Mononuclear cell (primary cell): ENCODE measurements at regions not wholly inside any gene's neighbourhood (a gene's known extent, or its start where the extent isn't known, plus 50 kb on each side); places are given as distances from the start of the nearest gene placed in this dataset.

ENCODE experiments used
- H3K27me3 ChIP-seq: 2 replicates; pipeline ENCODE4 v1.6.0; 2011; ENCODE audit warnings: low read length, control low read depth; ENCODE audit not compliant: insufficient read depth
- H3K4me1 ChIP-seq: 2 replicates; pipeline ENCODE4 v1.5.1; 2011; ENCODE audit warnings: mild to moderate bottlenecking, low read length, control low read depth; ENCODE audit not compliant: insufficient read depth
- H3K4me3 ChIP-seq: 2 replicates; pipeline ENCODE4 v1.5.1; 2011; ENCODE audit warnings: mild to moderate bottlenecking, low read length, moderate library complexity
- H3K9me3 ChIP-seq: 2 replicates; pipeline ENCODE4 v1.5.1; 2011; ENCODE audit warnings: low read depth, mild to moderate bottlenecking, control low read depth, low read length

DNA sequence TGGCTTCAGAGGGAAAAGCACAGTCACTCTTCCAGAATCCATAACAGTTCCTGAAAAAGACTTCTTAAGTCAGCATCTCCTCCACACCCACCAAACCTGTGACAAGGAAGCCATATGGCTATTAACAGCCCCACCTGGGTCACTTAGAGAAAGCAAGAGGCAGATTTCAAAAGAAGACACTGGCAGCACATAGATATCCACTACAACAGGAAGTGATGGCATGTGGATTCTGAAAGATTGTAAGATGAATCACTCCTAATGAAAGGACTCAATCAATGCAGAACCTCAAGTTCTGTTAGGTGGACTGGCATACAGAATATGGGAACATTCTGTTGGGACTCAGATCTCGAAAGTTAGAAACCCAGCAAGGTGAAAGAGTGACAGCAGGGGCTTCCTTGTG, 365.9 kb downstream of the TGFB2 start:
- no peaks in the 10 kb centered on the region for H3K4me1 ChIP-seq
- H3K4me3 ChIP-seq = no peak overlapping the region
- no peaks in the 10 kb centered on the region for H3K9me3 ChIP-seq
- H3K27me3 ChIP-seq = no peaks in the 10 kb centered on the region

DNA sequence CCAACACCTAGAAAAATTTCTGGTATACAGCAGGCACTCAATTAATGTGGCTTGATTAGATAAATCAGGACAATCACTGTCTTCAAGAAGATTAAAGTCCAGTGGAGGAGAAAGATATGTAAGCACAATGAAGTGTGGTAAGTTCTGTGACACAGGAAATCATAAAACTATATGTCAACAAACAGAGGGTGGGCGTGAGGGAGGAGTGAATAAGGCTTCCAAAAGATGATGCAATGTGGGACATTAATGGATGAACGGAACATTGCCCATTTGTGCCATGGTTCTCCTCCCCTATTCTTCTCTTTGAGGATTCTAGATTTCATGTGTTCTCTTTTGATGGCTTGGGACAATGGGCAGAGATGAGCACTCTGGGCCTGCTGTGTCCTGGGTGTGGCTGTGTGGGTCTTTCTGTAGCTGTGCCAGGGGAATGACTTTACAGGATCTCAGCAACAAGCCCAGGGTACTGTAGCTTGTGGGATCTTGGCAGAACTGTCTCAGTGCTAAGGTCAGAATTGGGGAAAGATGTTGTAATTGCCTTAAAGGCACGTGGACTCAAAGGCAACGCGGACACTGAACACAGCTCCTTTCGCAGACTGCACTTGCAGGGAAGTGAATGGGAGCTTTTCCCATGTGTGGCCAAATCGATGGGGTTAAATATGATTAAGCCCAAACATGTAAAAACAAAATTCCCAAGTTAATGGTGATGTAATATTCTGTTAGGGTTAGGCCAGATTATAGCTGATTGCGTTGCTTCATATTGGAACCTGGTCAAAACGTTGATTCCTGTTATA, 366.9 kb downstream of the TGFB2 start:
- Histone ChIP-seq H3K27me3 (no peaks in the 10 kb centered on the region), H3K4me3 (no peak overlapping the region), H3K4me1 (no peaks in the 10 kb centered on the region), H3K9me3 (no peaks in the 10 kb centered on the region)

DNA sequence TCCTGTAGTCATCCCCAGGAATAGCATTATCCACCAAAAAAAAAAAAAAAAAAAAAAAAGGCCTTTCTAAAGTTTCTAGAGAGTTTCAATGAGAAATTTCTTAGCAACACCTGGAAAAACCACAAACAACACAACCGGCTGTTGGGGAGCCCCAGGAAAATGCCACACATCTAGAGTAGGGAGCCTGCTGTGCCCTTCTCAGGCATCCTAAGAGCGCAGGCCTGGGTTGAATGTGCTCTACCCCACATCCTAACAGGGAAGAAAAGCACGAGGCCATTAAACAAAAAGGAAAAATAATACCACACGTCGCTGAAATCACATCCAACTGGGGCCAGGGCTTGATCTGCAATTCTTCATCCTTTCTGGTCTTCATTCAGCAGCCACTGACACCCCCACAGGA, 367.5 kb downstream of the TGFB2 start:
- H3K4me3 ChIP-seq = no peak overlapping the region
- no peaks in the 10 kb centered on the region for H3K4me1 ChIP-seq
- no peaks in the 10 kb centered on the region for H3K9me3 ChIP-seq
- no peaks in the 10 kb centered on the region for H3K27me3 ChIP-seq

DNA sequence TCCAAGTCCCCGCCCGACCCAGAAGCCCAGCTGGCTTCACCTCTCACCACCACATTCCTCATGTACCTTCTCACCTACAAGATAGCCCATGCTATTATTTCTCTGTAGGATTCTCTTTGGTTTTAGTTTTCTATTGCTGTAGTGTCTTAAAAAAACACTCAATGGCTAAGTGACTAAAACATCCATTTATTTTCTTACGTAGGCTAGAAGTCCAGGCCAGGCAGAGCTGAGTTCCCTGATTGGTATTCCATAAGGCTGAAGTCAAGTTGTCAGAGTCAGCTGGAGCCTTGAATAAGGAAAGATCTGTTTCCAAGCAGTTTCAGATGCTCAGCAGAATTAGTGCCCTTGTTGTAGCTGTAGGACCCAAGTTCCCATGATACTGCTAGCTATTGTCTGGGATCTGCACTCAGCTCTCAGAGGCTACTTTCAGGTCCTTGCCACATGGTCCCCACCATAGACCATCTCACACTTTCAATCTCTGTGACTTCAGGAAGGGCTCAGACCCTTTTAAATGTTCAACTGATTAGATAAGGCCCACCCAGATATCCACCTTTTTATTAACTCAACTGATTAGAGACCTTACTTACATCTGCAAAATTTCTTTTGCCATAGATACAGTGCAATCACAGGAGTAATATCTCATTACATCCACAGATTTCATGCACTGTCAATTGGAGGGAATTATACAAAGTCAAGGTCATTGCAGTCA, 371.0 kb downstream of the TGFB2 start:
- no peak overlapping the region for H3K4me3 ChIP-seq
- H3K9me3 ChIP-seq = no peaks in the 10 kb centered on the region
- no peaks in the 10 kb centered on the region for H3K27me3 ChIP-seq
- H3K4me1 ChIP-seq = no peaks in the 10 kb centered on the region

DNA sequence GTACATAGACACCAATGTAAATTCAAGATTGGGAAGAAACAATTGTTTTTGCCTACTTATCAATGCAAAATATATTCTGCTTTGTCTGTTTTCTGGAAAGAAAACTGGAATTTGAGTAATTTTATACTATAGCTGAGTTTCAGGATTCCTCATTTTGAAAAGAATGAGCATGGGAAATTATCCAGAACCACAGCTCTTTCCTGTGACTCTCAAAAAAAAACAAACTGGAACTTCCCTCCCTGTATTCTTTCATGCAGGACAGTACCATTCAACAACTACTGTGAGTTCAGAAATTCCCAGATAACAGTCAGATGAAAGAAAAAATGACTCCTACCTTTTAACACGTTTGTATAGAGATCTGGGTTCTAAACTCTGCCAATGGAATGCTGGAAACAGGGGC, 372.4 kb downstream of the TGFB2 start:
- Histone ChIP-seq H3K9me3 (no peaks in the 10 kb centered on the region), H3K27me3 (no peaks in the 10 kb centered on the region), H3K4me1 (no peaks in the 10 kb centered on the region), H3K4me3 (no peak overlapping the region)

DNA sequence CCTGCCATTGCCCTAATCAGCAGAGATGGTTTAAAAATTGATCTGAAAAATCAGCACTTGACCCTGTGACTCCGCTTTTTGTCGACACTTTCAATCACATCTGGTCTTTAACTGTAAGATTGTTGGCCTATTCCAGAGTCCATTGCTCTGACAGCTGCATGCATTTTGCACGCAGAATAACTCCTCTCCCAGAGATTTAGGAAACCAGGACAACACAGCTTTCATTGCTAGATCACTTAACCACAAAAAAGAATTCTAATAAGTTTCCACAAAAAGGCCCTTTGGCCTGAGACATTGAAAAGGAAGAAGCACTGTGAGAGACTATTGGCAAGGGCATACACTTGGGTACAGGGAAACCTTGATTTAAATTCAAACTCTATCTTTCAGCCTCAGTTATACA, 373.1 kb downstream of the TGFB2 start:
- H3K4me3 ChIP-seq = no peak overlapping the region
- H3K4me1 ChIP-seq = no peaks in the 10 kb centered on the region
- H3K27me3 ChIP-seq = no peaks in the 10 kb centered on the region
- no peaks in the 10 kb centered on the region for H3K9me3 ChIP-seq

DNA sequence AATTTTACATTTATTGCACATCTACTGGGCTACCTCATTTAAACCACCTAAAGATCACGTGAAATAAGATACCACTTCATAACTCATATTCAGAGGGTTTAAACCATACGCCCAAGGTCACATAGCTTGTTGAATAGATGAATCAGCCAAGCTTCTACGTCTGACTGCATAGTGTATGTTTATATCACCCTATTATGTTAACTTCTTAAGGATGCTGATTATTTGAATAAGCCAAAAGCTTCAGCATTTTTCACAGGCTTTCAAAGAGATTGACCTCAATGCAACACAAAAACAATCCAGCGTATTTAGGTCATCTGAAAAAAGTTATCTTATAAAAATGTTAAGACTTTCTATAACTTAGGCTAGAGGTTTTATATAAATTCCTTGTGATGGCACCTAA, 373.8 kb downstream of the TGFB2 start:
- no peaks in the 10 kb centered on the region for H3K9me3 ChIP-seq
- H3K4me3 ChIP-seq = no peak overlapping the region
- no peaks in the 10 kb centered on the region for H3K4me1 ChIP-seq

DNA sequence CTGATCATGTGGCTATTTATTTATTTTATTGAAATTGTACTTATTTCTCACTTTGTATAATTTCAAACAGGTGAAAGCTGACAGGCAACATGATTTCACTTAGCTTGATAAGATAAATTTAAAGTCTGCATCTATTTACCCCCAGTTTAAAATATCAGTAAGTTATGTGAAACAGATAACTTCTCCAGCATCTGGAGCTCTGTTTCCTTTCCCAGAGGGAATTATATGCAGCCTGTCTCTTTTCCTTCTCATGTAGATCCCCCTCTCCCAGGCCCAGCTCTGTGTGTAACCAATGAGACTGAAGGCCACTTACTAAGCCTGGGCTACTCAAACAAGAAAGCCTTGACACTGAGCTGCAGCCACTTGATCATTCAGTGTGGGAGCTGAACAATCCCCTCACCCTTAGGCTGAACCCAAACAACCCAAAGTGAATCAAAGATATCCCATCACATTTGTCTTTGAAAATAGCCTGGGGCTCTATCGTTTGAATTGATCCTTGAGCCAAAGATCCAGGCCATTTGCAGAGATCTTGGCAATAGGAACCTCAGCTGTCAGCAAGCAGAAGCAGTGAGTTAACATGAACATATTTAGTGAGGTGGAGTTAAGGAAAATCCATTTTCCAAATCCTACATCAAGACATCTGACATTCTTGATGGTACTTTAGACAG, 383.9 kb downstream of the TGFB2 start:
- Histone ChIP-seq H3K4me3 (no peak overlapping the region), H3K9me3 (no peaks in the 10 kb centered on the region)

More for the DNA sequence above, 373.8 kb downstream of the TGFB2 start:
- H3K27me3 ChIP-seq = no peaks in the 10 kb centered on the region

DNA sequence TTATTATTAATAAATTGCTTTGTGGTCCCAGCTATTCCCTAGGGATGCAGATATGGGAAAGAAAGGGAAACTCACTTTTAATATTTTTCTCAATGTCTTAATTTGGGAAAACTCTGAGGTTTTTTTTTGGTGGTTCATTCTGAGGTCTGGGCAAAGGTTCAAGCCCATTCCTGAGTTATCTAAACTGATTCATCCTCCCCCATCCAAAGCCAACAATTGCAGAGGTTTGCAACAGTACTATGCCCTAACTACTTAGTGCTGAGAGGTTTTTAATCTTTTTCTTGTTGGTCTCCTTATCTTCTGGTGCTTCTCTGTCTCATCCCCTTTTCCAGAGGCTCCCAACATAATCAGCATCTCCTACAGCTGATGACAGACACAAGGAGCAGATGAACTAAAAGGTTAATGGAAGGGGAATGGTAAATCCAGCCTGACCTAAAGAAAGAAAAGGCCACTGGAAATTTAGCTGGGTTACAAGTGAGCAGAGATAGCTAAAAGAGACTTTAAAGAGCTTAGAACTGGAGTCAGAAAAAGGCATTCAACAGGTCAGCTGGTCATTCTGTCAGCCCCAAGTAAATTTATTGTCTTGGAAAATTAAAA, 390.4 kb downstream of the TGFB2 start:
- H3K27me3 ChIP-seq = no peaks in the 10 kb centered on the region
- no peaks in the 10 kb centered on the region for H3K9me3 ChIP-seq

More for the DNA sequence above, 383.9 kb downstream of the TGFB2 start:
- H3K27me3 ChIP-seq = no peaks in the 10 kb centered on the region
- H3K4me1 ChIP-seq = no peaks in the 10 kb centered on the region

DNA sequence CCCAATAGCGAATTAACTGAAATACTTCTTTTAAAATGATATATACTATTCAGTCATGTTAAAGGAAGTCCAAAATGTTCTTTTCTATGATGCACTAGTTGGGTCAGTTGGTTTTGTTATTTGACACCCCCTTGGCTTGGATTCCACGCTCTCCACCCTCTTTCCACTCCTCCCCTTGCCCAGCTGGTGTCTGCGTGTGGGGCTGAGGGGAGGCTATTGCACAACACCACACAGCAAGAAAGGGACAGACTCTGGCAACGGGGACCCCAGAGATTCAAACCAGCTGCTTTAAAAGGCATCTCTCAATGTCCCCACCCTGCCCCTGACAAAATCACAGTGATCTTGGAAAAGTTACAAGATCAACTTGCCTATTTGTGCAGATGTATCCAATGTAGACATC, 394.3 kb downstream of the TGFB2 start:
- no peaks in the 10 kb centered on the region for H3K27me3 ChIP-seq
- no peak overlapping the region for H3K4me3 ChIP-seq
- H3K4me1 ChIP-seq = no peaks in the 10 kb centered on the region
- no peaks in the 10 kb centered on the region for H3K9me3 ChIP-seq

More for the DNA sequence above, 390.4 kb downstream of the TGFB2 start:
- Histone ChIP-seq H3K4me1 (no peaks in the 10 kb centered on the region), H3K4me3 (no peak overlapping the region)

DNA sequence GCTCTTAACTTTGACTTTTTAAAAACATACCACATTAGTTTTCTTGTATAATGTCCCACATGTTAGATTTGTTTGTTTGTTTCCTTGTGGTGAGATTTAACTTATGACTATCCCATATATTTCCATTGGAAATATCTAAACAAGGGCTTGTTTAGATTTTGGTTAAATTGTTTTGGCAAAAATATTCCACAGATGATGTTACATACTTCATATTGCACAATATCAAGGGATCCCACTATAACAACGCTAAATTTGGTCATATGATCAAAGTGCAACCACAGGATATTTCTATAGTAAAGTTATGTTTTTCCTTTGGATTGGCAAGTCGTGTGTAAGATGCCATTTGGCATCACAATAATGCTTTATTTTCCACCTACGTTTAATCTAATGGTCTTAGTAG, 396.7 kb downstream of the TGFB2 start:
- Histone ChIP-seq H3K27me3 (no peaks in the 10 kb centered on the region), H3K4me1 (no peaks in the 10 kb centered on the region), H3K4me3 (no peak overlapping the region), H3K9me3 (no peaks in the 10 kb centered on the region)

DNA sequence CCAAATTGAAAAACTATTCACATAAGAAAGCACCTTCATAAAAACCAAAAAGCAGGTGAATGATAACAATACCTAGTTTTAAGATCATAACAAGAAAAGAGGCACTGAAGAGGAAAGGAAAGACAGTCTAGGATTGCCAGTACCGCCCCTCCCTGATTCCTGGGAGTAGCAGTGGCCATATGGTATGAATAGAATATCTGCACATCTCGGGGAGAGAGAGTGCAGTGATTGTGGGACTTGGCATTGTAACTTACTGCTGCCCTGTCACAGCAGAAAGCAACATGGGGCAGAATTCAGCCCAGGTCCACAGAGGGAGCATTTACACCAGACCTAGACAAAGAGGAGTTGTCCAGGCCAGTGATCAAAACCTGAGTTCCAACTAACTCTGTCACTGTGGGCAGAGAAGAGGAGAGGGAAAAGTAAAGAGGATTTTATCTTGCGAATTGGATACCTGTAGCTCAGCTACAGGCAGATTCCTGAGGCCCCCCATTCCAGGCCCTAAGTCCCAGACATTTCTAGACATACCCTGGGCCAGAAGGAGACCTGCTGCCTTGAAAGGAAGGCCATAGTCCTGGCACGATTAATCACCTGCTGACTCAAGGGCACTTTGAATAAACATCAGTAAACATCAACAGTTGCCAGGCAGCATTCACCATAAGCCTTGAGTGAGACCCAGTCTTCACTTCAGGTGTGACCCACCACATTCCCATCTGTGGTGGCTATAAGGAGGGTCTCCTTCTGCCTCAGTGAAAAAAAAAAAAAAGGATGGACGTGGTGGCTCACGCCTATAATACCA, 397.5 kb downstream of the TGFB2 start:
- H3K4me3 ChIP-seq = no peak overlapping the region
- no peaks in the 10 kb centered on the region for H3K27me3 ChIP-seq
- no peaks in the 10 kb centered on the region for H3K4me1 ChIP-seq
- no peaks in the 10 kb centered on the region for H3K9me3 ChIP-seq

DNA sequence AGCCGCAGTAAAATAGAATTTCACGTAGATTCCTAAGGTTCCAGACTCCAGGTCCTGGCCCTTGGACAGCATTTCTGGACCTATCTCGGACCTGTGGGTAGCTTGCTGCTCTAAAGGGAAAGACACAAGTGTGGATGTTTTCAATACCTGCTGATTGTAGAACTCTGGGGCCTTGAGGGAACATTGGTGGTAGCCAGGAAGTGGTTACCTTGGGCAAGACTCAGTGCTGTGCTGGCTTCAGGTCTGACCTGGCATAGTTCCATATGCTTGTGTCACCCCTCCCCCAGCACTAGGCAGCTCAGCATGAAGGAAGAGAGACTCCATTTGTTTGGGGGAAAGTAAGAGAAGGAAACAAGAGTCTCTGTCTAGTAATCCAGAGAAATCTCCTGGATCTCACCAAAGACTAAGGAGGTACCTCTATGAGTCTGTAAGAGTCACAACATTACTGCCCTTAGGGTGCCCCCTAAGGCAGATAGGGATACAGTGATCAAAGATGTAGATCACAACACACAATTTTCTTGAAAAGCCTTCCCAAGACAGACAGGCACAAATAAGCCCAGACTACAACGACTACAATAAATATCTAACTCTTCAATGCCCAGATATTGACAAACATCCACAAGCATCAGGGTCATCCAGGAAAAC, 398.8 kb downstream of the TGFB2 start:
- H3K9me3 ChIP-seq = no peaks in the 10 kb centered on the region
- no peaks in the 10 kb centered on the region for H3K4me1 ChIP-seq
- no peaks in the 10 kb centered on the region for H3K27me3 ChIP-seq
- H3K4me3 ChIP-seq = no peak overlapping the region

DNA sequence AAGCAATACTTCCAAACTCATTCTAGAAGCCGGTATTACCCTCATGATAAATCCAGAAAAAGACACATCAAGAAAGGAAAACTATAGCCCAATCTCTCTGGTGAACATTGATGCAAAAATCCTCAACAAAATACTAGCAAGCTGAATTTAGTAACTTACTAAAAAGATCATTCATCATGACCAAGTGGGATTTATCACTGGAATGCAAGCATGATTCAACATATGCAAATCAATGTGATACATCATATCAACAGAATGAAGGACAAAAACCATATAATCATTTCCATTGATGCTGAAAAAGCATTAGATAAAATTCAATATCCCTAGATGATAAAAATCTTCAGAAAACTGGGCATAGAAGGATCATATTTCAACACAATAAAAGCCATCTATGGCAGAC, 402.9 kb downstream of the TGFB2 start:
- H3K9me3 ChIP-seq = no peaks in the 10 kb centered on the region
- H3K4me3 ChIP-seq = no peak overlapping the region
- no peaks in the 10 kb centered on the region for H3K4me1 ChIP-seq
- no peaks in the 10 kb centered on the region for H3K27me3 ChIP-seq
